Panc1 (cell line): ENCODE measurements at regions not wholly inside any gene's neighbourhood (a gene's known extent, or its start where the extent isn't known, plus 50 kb on each side); places are given as distances from the start of the nearest gene placed in this dataset.

Source experiments
- ATAC-seq: fragments of 200-7000 bp; cut with Tn5 transposase; 2 replicates; pipeline ENCODE4 v1.9.1; 2020; ENCODE audit warnings: mild to moderate bottlenecking, moderate library complexity
- BruUV-seq: library from RNA; stranded (reverse); fragments of 400-500 nt; replicated peaks from 2 replicates; lab custom pipeline; 2021; lab: Mats Ljungman, UMichigan
- CTCF ChIA-PET: fragments of 300-600 bp; sonication (Branson Sonifier 250); formaldehyde crosslinking; loops from one replicate; lab custom pipeline; 2022; ENCODE audit warnings: antibody characterized with exemption; lab: Charles Lee
- POLR2A ChIA-PET: fragments of 300-600 bp; sonication (Branson Sonifier 250); formaldehyde crosslinking; loops from one replicate; lab custom pipeline; 2022; ENCODE audit warnings: antibody characterized with exemption; lab: Charles Lee
- DNase-seq: peaks from one replicate; pipeline ENCODE4 v3.0.0-alpha.2; 2010; ENCODE audit warnings: low read depth, low spot score
- H3K27ac ChIP-seq: 2 replicates; pipeline ENCODE4 v1.5.1; 2011; ENCODE audit warnings: mild to moderate bottlenecking, low read length, inconsistent platforms
- H3K27me3 ChIP-seq: fragments of 200-500 bp; sonication (Bioruptor generic); 2 replicates; pipeline ENCODE4 v1.6.0; 2014; ENCODE audit warnings: low read length, inconsistent platforms; ENCODE audit not compliant: control insufficient read depth, insufficient read depth
- H3K36me3 ChIP-seq: fragments of 200-500 bp; sonication (Bioruptor generic); 2 replicates; pipeline ENCODE4 v1.5.1; 2014; ENCODE audit warnings: inconsistent platforms, mild to moderate bottlenecking, low read length, moderate library complexity; ENCODE audit not compliant: control insufficient read depth, insufficient read depth
- H3K4me1 ChIP-seq: 2 replicates; pipeline ENCODE4 v1.5.1; 2011; ENCODE audit warnings: inconsistent platforms, mild to moderate bottlenecking, low read length, moderate library complexity; ENCODE audit not compliant: control insufficient read depth, insufficient read depth
- H3K4me3 ChIP-seq, 2 experiments: 2 replicates each; pipeline ENCODE4 v1.5.1; 2011 to 2012; ENCODE audit warnings: low read depth in 2 of 2, low read length in 2 of 2, mild to moderate bottlenecking in 2 of 2, inconsistent platforms in 1 of 2, moderate library complexity in 1 of 2
- H3K9me3 ChIP-seq: fragments of 200-500 bp; sonication (Bioruptor generic); 2 replicates; pipeline ENCODE4 v1.5.1; 2014; ENCODE audit warnings: low read depth, mild to moderate bottlenecking, inconsistent platforms, low read length, moderate library complexity; ENCODE audit not compliant: control insufficient read depth, insufficient read depth
- CTCF ChIP-seq: fragments of 450-650 bp; IDR thresholded peaks from 2 replicates; pipeline ENCODE4 v1.5.1; 2017; ENCODE audit warnings: mild to moderate bottlenecking
- POLR2AphosphoS5 ChIP-seq: IDR thresholded peaks from 2 replicates; pipeline ENCODE4 v1.6.1; 2012; ENCODE audit warnings: mild to moderate bottlenecking, low read depth, low read length, moderate library complexity
- REST ChIP-seq, 2 experiments: IDR thresholded peaks; 2 replicates each; pipeline ENCODE4 v1.6.1; 2011 to 2012; ENCODE audit warnings: low read depth in 2 of 2, control low read depth in 1 of 2, low read length in 1 of 2, mild to moderate bottlenecking in 1 of 2, moderate library complexity in 1 of 2; ENCODE audit not compliant: insufficient read depth in 1 of 2
- SIN3A ChIP-seq: IDR thresholded peaks from 2 replicates; pipeline ENCODE4 v1.6.1; 2012; ENCODE audit warnings: low read depth, mild to moderate bottlenecking, low read length, moderate library complexity, borderline replicate concordance; ENCODE audit not compliant: insufficient read depth
- TCF7L2 ChIP-seq: IDR thresholded peaks from 2 replicates; pipeline ENCODE4 v1.6.1; 2011; ENCODE audit warnings: mild to moderate bottlenecking, low read depth, low read length, inconsistent platforms
- in situ Hi-C: cut with HindIII; loops from 2 replicates; pipeline ENCODE4 v1.10.0; 2016; ENCODE audit warnings: low sequenced_read_pairs, low pct_unique_long_range_greater_than_20kb
- intact Hi-C: fragments of 100-400 bp; cut with micrococcal nuclease; formaldehyde crosslinking; loops from one replicate; pipeline ENCODE4 v1.10.0; 2022; ENCODE audit not compliant: unreplicated experiment

GRCh38 chr12:110993434-110993833, 73.1 kb upstream of the MYL2 start:
- POLR2A ChIA-PET, result no interaction called here
- DNase-seq (no peak), ATAC-seq (no peak)
- in situ Hi-C loops (no loop called here), intact Hi-C loops (no loop called here)
- no peaks in the 10 kb centered on the region for H3K36me3 ChIP-seq
- peaks cover 3% of the 10 kb centered on the region for H3K27me3 ChIP-seq
- BruUV-seq, result no TSS peak
- H3K4me1 ChIP-seq, result no peaks in the 10 kb centered on the region
- CTCF ChIA-PET, result no interaction called here
- H3K9me3 ChIP-seq, result no peaks in the 10 kb centered on the region; the same call in 1 of the 2 replicates
- TF ChIP-seq TCF7L2, result no peak
- TF ChIP-seq POLR2AphosphoS5, result no peak
- no peak for TF ChIP-seq REST (IDR thresholded peaks at IDR 0.05; ENCODE audit: insufficient read depth in 1 of 2, low read depth in 2 of 2, low read length in 1 of 2)
- no peak for TF ChIP-seq CTCF
- TF ChIP-seq SIN3A, result no peak
- H3K4me3 ChIP-seq, result no peak overlapping the region
- no peak overlapping the region for H3K27ac ChIP-seq

- ATAC-seq (no peak), DNase-seq (no peak)
- ChIA-PET POLR2A (no interaction called here), CTCF (no interaction called here)
- intact Hi-C loops, result no loop called here
- H3K9me3 ChIP-seq, result no peaks in the 10 kb centered on the region
- no TSS peak for BruUV-seq
- H3K4me3 ChIP-seq, result no peak overlapping the region
- no peaks in the 10 kb centered on the region for H3K4me1 ChIP-seq
- TF ChIP-seq POLR2AphosphoS5 (no peak), REST (IDR thresholded peaks at IDR 0.05; ENCODE audit: insufficient read depth in 1 of 2, low read depth in 2 of 2, low read length in 1 of 2) (no peak), CTCF (no peak), TCF7L2 (no peak), SIN3A (no peak)
- no peaks in the 10 kb centered on the region for H3K36me3 ChIP-seq
- H3K27me3 ChIP-seq, result peaks cover 3% of the 10 kb centered on the region
- no peak overlapping the region for H3K27ac ChIP-seq
- in situ Hi-C loops, result no loop called here
Observed at GRCh38 chr12:110992909-110993308, 72.5 kb upstream of the MYL2 start.
